WTC11 (cell line): ENCODE measurements at regions not wholly inside any gene's neighbourhood (a gene's known extent, or its start where the extent isn't known, plus 50 kb on each side); places are given as distances from the start of the nearest gene placed in this dataset.

ENCODE experiments used
- ATAC-seq: fragments of 200-7000 bp; cut with Tn5 transposase; 2 replicates; pipeline ENCODE4 v1.10.0; 2021; ENCODE audit warnings: mild to moderate bottlenecking, moderate library complexity
- CTCF ChIA-PET: fragments of 300-600 bp; sonication (Branson Sonifier 250); formaldehyde crosslinking; loops from one replicate; lab custom pipeline; 2021; ENCODE audit warnings: antibody characterized with exemption; lab: Charles Lee
- POLR2A ChIA-PET: fragments of 350-600 bp; sonication (Branson Sonifier 250); formaldehyde crosslinking; loops from one replicate; lab custom pipeline; 2021; ENCODE audit warnings: antibody characterized with exemption; lab: Charles Lee
- DNase-seq: peaks from one replicate; pipeline ENCODE4 v3.0.0; 2021; ENCODE audit warnings: low spot score
- H3K27ac Mint-ChIP-seq: 2 replicates; pipeline ENCODE4 v1.8.0; 2021; ENCODE audit warnings: mixed read lengths
- H3K27me3 Mint-ChIP-seq: 2 replicates; pipeline ENCODE4 v1.8.0; 2021; ENCODE audit warnings: low read depth, mild to moderate bottlenecking, moderate library complexity, mixed read lengths
- H3K36me3 Mint-ChIP-seq: 2 replicates; pipeline ENCODE4 v1.8.0; 2021; ENCODE audit warnings: mixed read lengths
- H3K4me1 Mint-ChIP-seq: 2 replicates; pipeline ENCODE4 v1.8.0; 2022; ENCODE audit warnings: mixed read lengths
- H3K4me3 Mint-ChIP-seq: 2 replicates; pipeline ENCODE4 v1.8.0; 2021; ENCODE audit warnings: mild to moderate bottlenecking, moderate library complexity, mixed read lengths
- H3K9me3 Mint-ChIP-seq: 2 replicates; pipeline ENCODE4 v1.8.0; 2021; ENCODE audit warnings: mixed read lengths
- AR ChIP-seq: fragments of 250-450 bp; sonication (Bioruptor Pico); IDR thresholded peaks from 2 replicates; pipeline ENCODE4 v1.9.0; 2021; ENCODE audit warnings: mild to moderate bottlenecking
- CTCF ChIP-seq: fragments of 200-600 bp; IDR thresholded peaks from 2 replicates; pipeline ENCODE4 v1.8.0; 2022; ENCODE audit warnings: antibody characterized with exemption
- FOXK1 ChIP-seq: sonication (generic); formaldehyde crosslinking; IDR thresholded peaks from 2 replicates; pipeline ENCODE4 v1.8.0; 2022; ENCODE audit warnings: mild to moderate bottlenecking, moderate library complexity, missing genetic modification reagents
- MXD4 ChIP-seq: fragments of 250-450 bp; sonication (Bioruptor Pico); IDR thresholded peaks from 2 replicates; pipeline ENCODE4 v1.8.0; 2021; ENCODE audit warnings: mild to moderate bottlenecking, moderate library complexity, borderline replicate concordance
- NR1H2 ChIP-seq: sonication (generic); formaldehyde crosslinking; IDR thresholded peaks from 2 replicates; pipeline ENCODE4 v1.9.0; 2021; ENCODE audit warnings: mild to moderate bottlenecking, moderate library complexity, missing genetic modification reagents
- RORB ChIP-seq: fragments of 250-450 bp; sonication (Bioruptor Pico); IDR thresholded peaks from 2 replicates; pipeline ENCODE4 v1.9.0; 2021; ENCODE audit warnings: mild to moderate bottlenecking
- SMAD3 ChIP-seq: sonication (generic); formaldehyde crosslinking; IDR thresholded peaks from 2 replicates; pipeline ENCODE4 v1.8.0; 2022; ENCODE audit warnings: missing genetic modification reagents, mild to moderate bottlenecking, borderline replicate concordance
- STAT6 ChIP-seq: sonication (generic); formaldehyde crosslinking; conservative IDR thresholded peaks from 2 replicates; pipeline ENCODE4 v1.8.1; 2023; ENCODE audit warnings: mild to moderate bottlenecking, low read depth, missing genetic modification reagents, moderate library complexity
- TCF7 ChIP-seq: sonication (generic); formaldehyde crosslinking; IDR thresholded peaks from 2 replicates; pipeline ENCODE4 v1.8.0; 2022; ENCODE audit warnings: mild to moderate bottlenecking, low read depth, missing genetic modification reagents, moderate library complexity
- TEAD4 ChIP-seq: sonication (generic); formaldehyde crosslinking; IDR thresholded peaks from 2 replicates; pipeline ENCODE4 v1.8.0; 2022; ENCODE audit warnings: mild to moderate bottlenecking, missing genetic modification reagents
- USF1 ChIP-seq: sonication (generic); formaldehyde crosslinking; IDR thresholded peaks from 2 replicates; pipeline ENCODE4 v1.8.0; 2022; ENCODE audit warnings: mild to moderate bottlenecking, missing genetic modification reagents
- ZMAT4 ChIP-seq: fragments of 250-450 bp; sonication (Bioruptor Pico); IDR thresholded peaks from 2 replicates; pipeline ENCODE4 v1.9.0; 2021; ENCODE audit warnings: mild to moderate bottlenecking
- ZNF138 ChIP-seq: sonication (generic); formaldehyde crosslinking; conservative IDR thresholded peaks from 2 replicates; pipeline ENCODE4 v1.8.1; 2022; ENCODE audit warnings: mild to moderate bottlenecking, moderate library complexity, missing genetic modification reagents
- ZNF532 ChIP-seq: fragments of 250-450 bp; sonication (Bioruptor Pico); IDR thresholded peaks from 2 replicates; pipeline ENCODE4 v1.9.0; 2021; ENCODE audit warnings: mild to moderate bottlenecking, borderline replicate concordance

- ChIA-PET CTCF (interaction anchor here (0.9 kb wide), 1 partner anchor 47 kb away, joined by 3 read pairs; no protein-coding TSS in a partner anchor), POLR2A (no interaction called here)
- TF ChIP-seq ZNF138 (no peak), STAT6 (CRISPR knock-in tag) (no peak), NR1H2 (CRISPR knock-in tag) (no peak), AR (no peak), TCF7 (no peak)
- peaks cover 6% of the 10 kb centered on the region for H3K4me1 Mint-ChIP-seq
- H3K27ac Mint-ChIP-seq, result no peak overlapping the region; the same call in 1 of the 2 replicates
- peaks cover 3% of the 10 kb centered on the region; the same call in 1 of the 2 replicates for H3K27me3 Mint-ChIP-seq
- DNase-seq (no peak), ATAC-seq (no peak)
- peaks cover 22% of the 10 kb centered on the region for H3K9me3 Mint-ChIP-seq
- no peak overlapping the region for H3K4me3 Mint-ChIP-seq
- peaks cover 20% of the 10 kb centered on the region for H3K36me3 Mint-ChIP-seq
These were observed 81.6 kb upstream of the EZR start for GRCh38 chr6:158900663-158901312.

- H3K4me1 Mint-ChIP-seq, result peaks cover 17% of the 10 kb centered on the region
- no peak for TF ChIP-seq ZNF532 (CRISPR knock-in tag)
- no peak for TF ChIP-seq FOXK1 (CRISPR knock-in tag)
- no peak for TF ChIP-seq TEAD4 (CRISPR knock-in tag)
- no peak for TF ChIP-seq SMAD3 (CRISPR knock-in tag)
- TF ChIP-seq, all 79 proteins: peak for 0
- Mint-ChIP-seq H3K9me3 (no peaks in the 10 kb centered on the region), H3K36me3 (no peaks in the 10 kb centered on the region), H3K27ac (peak overlapping the region; percentile 52; the same call in 1 of the 2 replicates), H3K27me3 (no peaks in the 10 kb centered on the region; the same call in 1 of the 2 replicates), H3K4me3 (no peak overlapping the region)
- no peak for DNase-seq
- CTCF ChIA-PET, result interaction anchor here (1.4 kb wide), 1 partner anchor 11 kb away, joined by 4 read pairs; no protein-coding TSS in a partner anchor
- ATAC-seq, result no peak
- POLR2A ChIA-PET, result no interaction called here
These were observed 78.1 kb upstream of the EZR start for GRCh38 chr6:158897236-158897635.

GRCh38 chr6:158895661-158896060 lies 76.5 kb upstream of the EZR start:
- H3K4me3 Mint-ChIP-seq, result no peak overlapping the region
- H3K27ac Mint-ChIP-seq, result 0 out of 2 replicates have a peak overlapping the region, but pooled peaks have one; percentile 34
- ATAC-seq (no peak), DNase-seq (no peak)
- no peaks in the 10 kb centered on the region for H3K9me3 Mint-ChIP-seq
- H3K36me3 Mint-ChIP-seq, result no peaks in the 10 kb centered on the region
- ChIA-PET CTCF (interaction anchor here (1.4 kb wide), 1 partner anchor 12 kb away, joined by 4 read pairs; no protein-coding TSS in a partner anchor), POLR2A (interaction anchor here (1.0 kb wide), 1 partner anchor 26 kb away, joined by 3 read pairs; no protein-coding TSS in a partner anchor)
- H3K4me1 Mint-ChIP-seq, result peaks cover 15% of the 10 kb centered on the region
- no peaks in the 10 kb centered on the region; the same call in 1 of the 2 replicates for H3K27me3 Mint-ChIP-seq
- TF ChIP-seq STAT6 (CRISPR knock-in tag), result no peak
- no peak for TF ChIP-seq USF1
- no peak for TF ChIP-seq MXD4
- TF ChIP-seq ZMAT4 (CRISPR knock-in tag), result no peak
- no peak for TF ChIP-seq RORB
- no peak for TF ChIP-seq CTCF
